NCI-H82 (cell line): ENCODE measurements at regions not wholly inside any gene's neighbourhood (a gene's known extent, or its start where the extent isn't known, plus 50 kb on each side); places are given as distances from the start of the nearest gene placed in this dataset.

Experiments used
- DNase-seq: peaks from one replicate; lab custom pipeline; 2025; lab: John Stamatoyannopoulos, UW

GRCh38 chr12:58487678-58488161 lies 432.6 kb downstream of the LRIG3 start:
- DNase-seq: no peak

GRCh38 chr12:58489394-58489793 lies 430.9 kb downstream of the LRIG3 start:
- no peak for DNase-seq

- DNase-seq: no peak
Measured at GRCh38 chr12:58491306-58491705, 429.0 kb downstream of the LRIG3 start.

- DNase-seq: no peak
Measured at GRCh38 chr12:58496411-58497190, 423.7 kb downstream of the LRIG3 start.

- no peak for DNase-seq
Measured at GRCh38 chr12:58500399-58500798, 419.9 kb downstream of the LRIG3 start.

GRCh38 chr12:58502226-58502625 lies 418.1 kb downstream of the LRIG3 start:
- DNase-seq: peak; percentile 66

- peak; percentile 4 for DNase-seq
Measured at GRCh38 chr12:58502841-58503240, 417.5 kb downstream of the LRIG3 start.

GRCh38 chr12:58503731-58504130 lies 416.6 kb downstream of the LRIG3 start:
- no peak for DNase-seq

- DNase-seq: no peak
Measured at GRCh38 chr12:58504143-58504938, 416.0 kb downstream of the LRIG3 start.

GRCh38 chr12:58509116-58509885 lies 411.0 kb downstream of the LRIG3 start:
- DNase-seq: no peak

- no peak for DNase-seq
Measured at GRCh38 chr12:58513301-58513834, 406.9 kb downstream of the LRIG3 start.

GRCh38 chr12:58513852-58514251 lies 406.5 kb downstream of the LRIG3 start:
- DNase-seq: peak; percentile 28

GRCh38 chr12:58519839-58520238 lies 400.5 kb downstream of the LRIG3 start:
- no peak for DNase-seq

- DNase-seq: no peak
Measured at GRCh38 chr12:58521152-58521551, 399.2 kb downstream of the LRIG3 start.

- DNase-seq: no peak
Measured at GRCh38 chr12:58521796-58522195, 398.5 kb downstream of the LRIG3 start.

GRCh38 chr12:58523360-58523759 lies 396.9 kb downstream of the LRIG3 start:
- no peak for DNase-seq

- no peak for DNase-seq
Measured at GRCh38 chr12:58528271-58528670, 392.0 kb downstream of the LRIG3 start.

GRCh38 chr12:58529114-58529665 lies 391.1 kb downstream of the LRIG3 start:
- DNase-seq: no peak

- DNase-seq: no peak
Measured at GRCh38 chr12:58529897-58530741, 390.2 kb downstream of the LRIG3 start.

GRCh38 chr12:58530742-58531062 lies 389.6 kb downstream of the LRIG3 start:
- DNase-seq: no peak
